Caco-2 (cell line): ENCODE measurements at regions not wholly inside any gene's neighbourhood (a gene's known extent, or its start where the extent isn't known, plus 50 kb on each side); places are given as distances from the start of the nearest gene placed in this dataset.

Source experiments
- BruUV-seq: library from RNA; stranded (reverse); fragments of 400-500 nt; replicated peaks from 2 replicates; lab custom pipeline; 2021; lab: Mats Ljungman, UMichigan
- CTCF ChIA-PET: fragments of 300-600 bp; sonication (Branson Sonifier 250); formaldehyde crosslinking; loops from one replicate; lab custom pipeline; 2022; ENCODE audit warnings: antibody characterized with exemption; lab: Charles Lee
- POLR2A ChIA-PET: fragments of 300-600 bp; sonication (Branson Sonifier 250); formaldehyde crosslinking; loops from one replicate; lab custom pipeline; 2022; ENCODE audit warnings: antibody characterized with exemption; lab: Charles Lee
- DNase-seq, 2 experiments: peaks; one replicate each; pipeline versions ENCODE4 v3.0.0 to v3.0.0-alpha.2; 2020 to 2022
- H3K27me3 ChIP-seq: replicated peaks from 2 replicates; pipeline ENCODE4 v1.6.0; 2011; ENCODE audit warnings: low read length; ENCODE audit not compliant: control insufficient read depth, insufficient read depth
- H3K36me3 ChIP-seq: 2 replicates; pipeline ENCODE4 v1.5.1; 2011; ENCODE audit warnings: low read length; ENCODE audit not compliant: control insufficient read depth, insufficient read depth
- H3K4me1 ChIP-seq: fragments of 250-450 bp; sonication (Bioruptor Pico); 2 replicates; pipeline ENCODE4 v1.5.1; 2020; ENCODE audit warnings: mild to moderate bottlenecking
- H3K4me3 ChIP-seq: 2 replicates; pipeline ENCODE4 v1.5.1; 2011; ENCODE audit warnings: low read depth, mild to moderate bottlenecking, control low read depth, low read length
- H3K9me3 ChIP-seq: fragments of 250-450 bp; sonication (Bioruptor Pico); 2 replicates; pipeline ENCODE4 v1.5.1; 2020; ENCODE audit warnings: mild to moderate bottlenecking, moderate library complexity
- H3K27ac Mint-ChIP-seq: one replicate; pipeline ENCODE4 v1.8.0; 2022; ENCODE audit warnings: mixed read lengths; ENCODE audit not compliant: unreplicated experiment
- H3K27me3 Mint-ChIP-seq: one replicate; pipeline ENCODE4 v1.8.0; 2022; ENCODE audit warnings: mixed read lengths; ENCODE audit not compliant: insufficient read depth, unreplicated experiment
- H3K36me3 Mint-ChIP-seq: one replicate; pipeline ENCODE4 v1.8.0; 2022; ENCODE audit warnings: mild to moderate bottlenecking, mixed read lengths; ENCODE audit not compliant: insufficient read depth, unreplicated experiment
- H3K4me1 Mint-ChIP-seq: one replicate; pipeline ENCODE4 v1.8.0; 2022; ENCODE audit warnings: low read depth, mixed read lengths; ENCODE audit not compliant: unreplicated experiment
- H3K4me3 Mint-ChIP-seq: one replicate; pipeline ENCODE4 v1.8.0; 2022; ENCODE audit warnings: mild to moderate bottlenecking, moderate library complexity, mixed read lengths; ENCODE audit not compliant: unreplicated experiment
- H3K9me3 Mint-ChIP-seq: one replicate; pipeline ENCODE4 v1.8.0; 2022; ENCODE audit warnings: mixed read lengths; ENCODE audit not compliant: unreplicated experiment
- CTCF ChIP-seq, 2 experiments: fragments of 200-600 bp in 1 of 2; IDR thresholded peaks; 1 replicate in 1 of 2; 2 replicates in 1 of 2; pipeline versions ENCODE4 v1.5.1 to v1.8.0; 2011 to 2022; ENCODE audit warnings: antibody characterized with exemption in 1 of 2, control low read depth in 1 of 2, inconsistent platforms in 1 of 2, low read depth in 1 of 2, low read length in 1 of 2, mild to moderate bottlenecking in 1 of 2, moderate library complexity in 1 of 2; ENCODE audit not compliant: insufficient read depth in 1 of 2, severe bottlenecking in 1 of 2, unreplicated experiment in 1 of 2
- intact Hi-C: fragments of 100-400 bp; cut with micrococcal nuclease; formaldehyde crosslinking; loops from one replicate; pipeline ENCODE4 v1.10.0; 2022; ENCODE audit not compliant: unreplicated experiment

- Mint-ChIP-seq H3K4me3 (no peak overlapping the region), H3K4me1 (peaks cover 6% of the 10 kb centered on the region), H3K36me3 (no peaks in the 10 kb centered on the region), H3K27me3 (no peaks in the 10 kb centered on the region), H3K27ac (no peak overlapping the region), H3K9me3 (peaks cover 48% of the 10 kb centered on the region)
- POLR2A ChIA-PET, result interaction anchor here (0.7 kb wide), 1 partner anchor 310 kb away, joined by 8 read pairs; no protein-coding TSS in a partner anchor
- no peak for TF ChIP-seq CTCF (IDR thresholded peaks at IDR 0.05; ENCODE audit: insufficient read depth in 1 of 2, low read depth in 1 of 2, low read length in 1 of 2, severe bottlenecking in 1 of 2, unreplicated experiment in 1 of 2)
- no peak overlapping the region for H3K4me3 ChIP-seq
- H3K4me1 ChIP-seq, result no peaks in the 10 kb centered on the region
- DNase-seq, result no peak
- CTCF ChIA-PET, result no interaction called here
- peaks cover 9% of the 10 kb centered on the region; the same call in 1 of the 2 replicates for H3K9me3 ChIP-seq
- no peaks in the 10 kb centered on the region for H3K27me3 ChIP-seq
- intact Hi-C loops, result no loop called here
- H3K36me3 ChIP-seq, result no peaks in the 10 kb centered on the region
- no TSS peak for BruUV-seq
Measured at GRCh38 chr6:137958811-137959565, 91.9 kb downstream of the TNFAIP3 start.

- DNase-seq, result no peak
- H3K27me3 ChIP-seq, result no peaks in the 10 kb centered on the region
- no peaks in the 10 kb centered on the region for H3K36me3 Mint-ChIP-seq
- H3K27me3 Mint-ChIP-seq, result no peaks in the 10 kb centered on the region
- H3K4me1 Mint-ChIP-seq, result peaks cover 2% of the 10 kb centered on the region
- CTCF ChIA-PET, result no interaction called here
- BruUV-seq, result no TSS peak
- no peaks in the 10 kb centered on the region for H3K4me1 ChIP-seq
- H3K4me3 Mint-ChIP-seq, result no peak overlapping the region
- no peaks in the 10 kb centered on the region for H3K36me3 ChIP-seq
- intact Hi-C loops, result no loop called here
- peaks cover 60% of the 10 kb centered on the region for H3K9me3 Mint-ChIP-seq
- no peak overlapping the region for H3K27ac Mint-ChIP-seq
- TF ChIP-seq CTCF (IDR thresholded peaks at IDR 0.05; ENCODE audit: insufficient read depth in 1 of 2, low read depth in 1 of 2, low read length in 1 of 2, severe bottlenecking in 1 of 2, unreplicated experiment in 1 of 2), result no peak
- H3K4me3 ChIP-seq, result no peak overlapping the region
- peaks cover 9% of the 10 kb centered on the region; the same call in 1 of the 2 replicates for H3K9me3 ChIP-seq
- POLR2A ChIA-PET, result no interaction called here
Measured at GRCh38 chr6:137962725-137963124, 95.7 kb downstream of the TNFAIP3 start.

- intact Hi-C loops, result no loop called here
- Mint-ChIP-seq H3K27ac (no peak overlapping the region), H3K36me3 (peaks cover 8% of the 10 kb centered on the region), H3K4me3 (no peak overlapping the region), H3K4me1 (peaks cover 23% of the 10 kb centered on the region), H3K27me3 (no peaks in the 10 kb centered on the region), H3K9me3 (peaks cover 54% of the 10 kb centered on the region)
- peaks cover 20% of the 10 kb centered on the region for H3K4me1 ChIP-seq
- TF ChIP-seq CTCF (IDR thresholded peaks at IDR 0.05; ENCODE audit: insufficient read depth in 1 of 2, low read depth in 1 of 2, low read length in 1 of 2, severe bottlenecking in 1 of 2, unreplicated experiment in 1 of 2), result no peak
- no TSS peak for BruUV-seq
- H3K9me3 ChIP-seq, result peaks cover 9% of the 10 kb centered on the region; the same call in 1 of the 2 replicates
- no peak for DNase-seq
- no peaks in the 10 kb centered on the region for H3K27me3 ChIP-seq
- H3K4me3 ChIP-seq, result no peak overlapping the region
- CTCF ChIA-PET, result no interaction called here
- POLR2A ChIA-PET, result no interaction called here
- H3K36me3 ChIP-seq, result no peaks in the 10 kb centered on the region
Measured at GRCh38 chr6:137964876-137965275, 97.8 kb downstream of the TNFAIP3 start.
